SH-SY5Y (cell line): ENCODE measurements at regions not wholly inside any gene's neighbourhood (a gene's known extent, or its start where the extent isn't known, plus 50 kb on each side); places are given as distances from the start of the nearest gene placed in this dataset.

Experiments used
- GATA2 ChIP-seq: IDR thresholded peaks from 2 replicates; pipeline ENCODE4 v1.6.1; 2011; ENCODE audit warnings: mild to moderate bottlenecking, low read depth, low read length
- GATA3 ChIP-seq: IDR thresholded peaks from 2 replicates; pipeline ENCODE4 v1.6.1; 2011; ENCODE audit warnings: low read depth, mild to moderate bottlenecking, low read length, moderate library complexity

DNA sequence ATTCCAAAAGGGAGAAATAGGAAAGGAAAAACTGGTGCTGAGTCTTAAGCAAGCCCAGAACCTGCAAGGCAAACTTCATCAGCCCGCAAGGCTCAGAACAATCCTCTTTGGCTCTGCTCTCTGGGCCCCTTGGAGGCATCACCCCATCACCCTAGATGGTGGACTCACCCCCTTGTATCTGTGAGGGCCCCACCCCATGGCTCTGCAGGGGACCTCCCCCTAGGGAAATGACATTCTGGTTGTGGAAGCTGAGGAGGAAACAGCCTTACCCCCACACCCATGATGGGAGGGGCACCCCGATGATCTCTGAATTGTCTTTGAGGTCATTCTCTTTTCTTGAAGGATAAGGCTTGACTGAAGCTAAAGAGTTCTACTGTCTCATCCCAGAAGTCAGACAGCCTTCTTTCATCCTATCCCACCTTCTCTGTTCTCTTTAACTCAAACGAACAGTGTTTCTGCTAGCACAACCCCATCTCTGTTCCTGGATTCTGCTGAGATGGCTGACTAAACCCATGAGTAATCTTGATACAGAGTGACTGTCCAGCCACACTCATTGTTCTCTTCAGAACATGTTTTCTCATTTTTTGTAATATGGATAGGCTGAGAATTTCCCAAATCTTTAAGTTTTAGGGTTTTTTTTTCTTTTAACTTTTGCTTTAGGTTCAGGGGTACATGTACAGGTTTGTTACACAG, 492.1 kb upstream of the MYT1L start:
- TF ChIP-seq GATA2: no peak
- no peak for TF ChIP-seq GATA3

GRCh38 chr2:2822143-2822542, 491.1 kb upstream of the MYT1L start:
- TF ChIP-seq GATA2 (no peak), GATA3 (no peak)

- TF ChIP-seq GATA3 (no peak), GATA2 (no peak)
These were observed 481.6 kb upstream of the MYT1L start for GRCh38 chr2:2812648-2813047.

DNA sequence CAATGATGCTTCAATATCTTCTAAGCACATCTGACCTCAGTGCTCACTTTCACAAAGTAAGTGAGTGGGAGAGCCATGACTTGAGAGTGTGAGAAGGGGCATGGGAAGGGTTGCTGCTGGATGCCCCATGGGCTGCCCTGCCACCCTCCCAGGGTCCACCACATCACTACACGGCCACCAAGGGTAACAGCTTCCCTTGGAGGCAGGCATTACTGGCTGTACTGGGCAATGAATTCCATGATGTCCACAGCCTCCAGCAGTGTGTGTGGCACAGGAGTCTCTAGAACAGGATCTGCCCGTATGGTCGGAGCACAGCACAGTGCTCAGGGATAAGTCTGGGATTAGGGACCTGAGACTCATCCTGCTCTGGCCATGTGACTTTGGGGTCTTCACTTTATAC, 481.0 kb upstream of the MYT1L start:
- TF ChIP-seq GATA2 (no peak), GATA3 (no peak)

DNA sequence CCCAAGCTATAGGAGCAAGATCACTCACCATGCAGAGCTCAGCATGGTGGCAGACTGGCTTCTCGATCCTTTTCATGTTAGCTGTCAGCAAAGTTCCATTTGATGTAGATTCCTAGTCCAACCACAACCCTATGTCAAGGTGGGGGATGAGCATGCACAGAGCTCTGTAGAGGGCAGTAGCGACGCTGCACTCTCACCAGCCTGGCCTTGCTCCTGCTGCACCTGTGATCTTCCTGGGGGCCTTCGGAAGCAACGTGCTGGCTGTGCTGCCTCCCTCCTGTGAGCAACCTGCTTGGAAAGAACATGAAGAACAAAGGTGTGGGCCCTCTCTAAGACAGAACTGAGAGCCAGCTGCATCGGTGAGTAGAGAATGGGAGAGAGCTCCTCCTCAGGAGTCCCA, 479.4 kb upstream of the MYT1L start:
- no peak for TF ChIP-seq GATA2

GRCh38 chr2:2809771-2810170, 478.7 kb upstream of the MYT1L start:
- TF ChIP-seq GATA3: no peak
- TF ChIP-seq GATA2: no peak

GRCh38 chr2:2808551-2809058, 477.5 kb upstream of the MYT1L start:
- TF ChIP-seq GATA2 (no peak), GATA3 (no peak)

GRCh38 chr2:2806711-2807110, 475.6 kb upstream of the MYT1L start:
- no peak for TF ChIP-seq GATA2
- TF ChIP-seq GATA3: no peak

GRCh38 chr2:2805263-2805662, 474.2 kb upstream of the MYT1L start:
- TF ChIP-seq GATA2 (no peak), GATA3 (no peak)

DNA sequence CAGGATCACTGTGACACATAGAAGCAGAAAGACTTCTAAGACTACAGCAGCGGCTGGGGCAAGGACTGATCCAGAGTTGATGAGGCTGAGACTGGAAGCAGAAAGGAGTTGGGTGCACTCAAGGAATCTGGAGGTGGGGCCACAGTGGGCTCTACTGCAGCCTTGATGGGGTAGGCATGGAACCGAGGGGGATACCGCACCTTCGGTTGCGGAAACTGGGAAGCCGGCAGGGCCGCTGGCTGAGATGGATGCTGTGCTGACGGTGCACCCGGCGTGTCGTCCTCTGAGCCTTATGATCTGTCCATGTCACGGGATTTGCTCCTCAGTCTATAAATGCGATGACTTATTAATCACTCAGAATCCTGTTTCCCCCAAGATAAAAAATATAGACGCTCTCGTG, 473.5 kb upstream of the MYT1L start:
- TF ChIP-seq GATA3: no peak
- no peak for TF ChIP-seq GATA2

DNA sequence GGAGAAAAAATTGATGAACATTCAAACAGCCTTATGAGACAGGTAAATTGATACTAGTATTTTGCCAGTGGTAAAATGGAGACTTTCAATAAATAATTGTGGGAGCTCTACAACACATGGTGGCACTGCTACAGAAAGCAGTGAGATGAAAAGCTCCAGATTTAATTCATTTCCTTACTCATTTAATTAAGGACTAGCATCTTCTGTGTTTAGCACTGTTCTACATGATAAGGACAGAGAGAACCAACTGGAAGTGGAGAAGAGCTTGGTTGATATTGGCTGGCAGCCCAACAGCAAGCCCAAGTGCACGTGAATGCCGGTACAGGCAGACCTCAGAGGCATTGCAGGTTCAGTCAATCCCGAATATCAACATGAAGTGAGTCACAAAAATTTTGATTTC, 470.4 kb upstream of the MYT1L start:
- TF ChIP-seq GATA3 (no peak), GATA2 (no peak; the same call in 1 of the 2 replicates)

- no peak for TF ChIP-seq GATA3
- TF ChIP-seq GATA2: no peak
These were observed 469.6 kb upstream of the MYT1L start for GRCh38 chr2:2800697-2801096.

- no peak for TF ChIP-seq GATA3
- no peak for TF ChIP-seq GATA2
These were observed 468.9 kb upstream of the MYT1L start for GRCh38 chr2:2800001-2800400.

- TF ChIP-seq GATA2: no peak
- TF ChIP-seq GATA3: no peak
These were observed 468.1 kb upstream of the MYT1L start for GRCh38 chr2:2799151-2799697.

DNA sequence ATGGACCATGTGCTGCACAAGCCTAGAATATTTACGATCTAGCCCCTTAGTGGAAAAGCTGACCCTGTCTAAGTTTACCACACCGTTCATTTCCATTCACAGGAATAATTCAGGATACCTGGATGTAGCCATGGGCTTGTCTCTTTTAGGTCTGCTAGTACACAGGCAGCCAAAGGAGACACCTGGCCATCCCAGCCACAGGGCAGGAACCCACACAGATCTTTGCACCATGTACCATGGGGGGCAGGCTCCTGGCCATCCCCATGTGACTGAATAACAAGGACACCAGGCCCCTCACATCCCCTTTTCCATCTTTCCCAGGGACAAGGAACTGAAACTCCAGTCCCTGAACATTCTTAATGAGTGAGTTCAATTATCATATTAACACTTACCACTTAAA, 467.3 kb upstream of the MYT1L start:
- no peak for TF ChIP-seq GATA2
- no peak for TF ChIP-seq GATA3
